K562 (cell line): ENCODE measurements at regions not wholly inside any gene's neighbourhood (a gene's known extent, or its start where the extent isn't known, plus 50 kb on each side); places are given as distances from the start of the nearest gene placed in this dataset.

Experiments used
- ATAC-seq: fragments of 200-7000 bp; cut with Tn5 transposase; 3 replicates; pipeline ENCODE4 v1.9.1; 2020; ENCODE audit warnings: moderate library complexity
- BruUV-seq: library from RNA; stranded (reverse); fragments of 400-500 nt; replicated peaks from 2 replicates; lab custom pipeline; 2021; lab: Mats Ljungman, UMichigan
- CTCF ChIA-PET: fragments of 300-600 bp; formaldehyde crosslinking; extraction: SDS; loops from one replicate; lab custom pipeline; 2021; ENCODE audit warnings: low intra/inter-chr PET ratio; lab: Yijun Ruan, JAX
- POLR2A ChIA-PET: fragments of 300-600, 350-650 bp; sonication (Branson Sonifier 250); formaldehyde crosslinking; extraction: SDS; loops from one replicate; lab custom pipeline; 2021; ENCODE audit warnings: antibody characterized with exemption, inconsistent platforms; lab: Yijun Ruan, JAX
- DNase-seq, 4 experiments: peaks; one replicate each; pipeline versions ENCODE4 v3.0.0 to v3.0.0-alpha.2; 2011 to 2018; ENCODE audit warnings: low spot score in 3 of 4, mixed read lengths in 3 of 4; ENCODE audit errors: extremely low read depth in 1 of 4
- FAIRE-seq: peaks from 2 replicates; lab custom pipeline; 2011; peaks lifted over from hg19 to GRCh38; lab: Jason Lieb, UNC
- H2AFZ ChIP-seq: 2 replicates; pipeline ENCODE4 v1.6.0; 2011; ENCODE audit warnings: low read depth, low read length, control low read depth, inconsistent platforms
- H3K27ac ChIP-seq: fragments of 200-600 bp; 3 replicates; pipeline ENCODE4 v1.8.0; 2011; ENCODE audit warnings: low read depth, mild to moderate bottlenecking, control low read depth, inconsistent platforms, low read length, moderate library complexity, mixed read lengths; ENCODE audit errors: extremely low read depth
- H3K27me3 ChIP-seq, 2 experiments: fragments of 300-600 bp in 1 of 2; 2 replicates in 1 of 2; 3 replicates in 1 of 2; pipeline versions ENCODE4 v1.6.0 to v1.8.0; 2011; ENCODE audit warnings: inconsistent platforms in 2 of 2, low read length in 2 of 2, mild to moderate bottlenecking in 1 of 2, mixed read lengths in 1 of 2, moderate library complexity in 1 of 2; ENCODE audit not compliant: control insufficient read depth in 2 of 2, insufficient read depth in 2 of 2
- H3K36me3 ChIP-seq: fragments of 300-600 bp; 3 replicates; pipeline ENCODE4 v1.8.0; 2011; ENCODE audit warnings: mild to moderate bottlenecking, low read length, inconsistent platforms; ENCODE audit not compliant: control insufficient read depth, insufficient read depth
- H3K4me1 ChIP-seq, 2 experiments: fragments of 200-600 bp in 1 of 2; replicated peaks in 1 of 2; 2 replicates in 1 of 2; 3 replicates in 1 of 2; pipeline versions ENCODE4 v1.5.1 to v1.8.0; 2011; ENCODE audit warnings: inconsistent platforms in 2 of 2, low read length in 2 of 2, mild to moderate bottlenecking in 1 of 2, mixed read lengths in 1 of 2, moderate library complexity in 1 of 2; ENCODE audit not compliant: control insufficient read depth in 2 of 2, insufficient read depth in 2 of 2
- H3K4me2 ChIP-seq: 2 replicates; pipeline ENCODE4 v1.6.1; 2011; ENCODE audit warnings: low read length, control low read depth, inconsistent platforms, mixed read lengths; ENCODE audit not compliant: insufficient read depth
- H3K4me3 ChIP-seq: fragments of 200-600 bp; sonication (generic), shearing (Covaris generic); 2 replicates; pipeline ENCODE4 v1.5.1; 2016; ENCODE audit warnings: control low read depth, inconsistent platforms
- H3K79me2 ChIP-seq: fragments of 200-600 bp; 3 replicates; pipeline ENCODE4 v1.8.0; 2011; ENCODE audit warnings: low read length, inconsistent platforms; ENCODE audit not compliant: control insufficient read depth, insufficient read depth
- H3K9ac ChIP-seq, 2 experiments: 2 replicates each; pipeline versions ENCODE4 v1.6.0 to v1.6.1; 2011; ENCODE audit warnings: low read depth in 2 of 2, low read length in 2 of 2, control low read depth in 1 of 2, inconsistent platforms in 1 of 2, mild to moderate bottlenecking in 1 of 2, mixed read lengths in 1 of 2; ENCODE audit not compliant: insufficient read depth in 1 of 2
- H3K9me1 ChIP-seq: one replicate; pipeline ENCODE4 v1.6.0; 2011; ENCODE audit warnings: inconsistent platforms, mild to moderate bottlenecking, low read length, moderate library complexity; ENCODE audit not compliant: control insufficient read depth, insufficient read depth
- H3K9me3 ChIP-seq: replicated peaks from 2 replicates; pipeline ENCODE4 v1.5.1; 2011; ENCODE audit warnings: low read depth, low read length, inconsistent platforms; ENCODE audit not compliant: control insufficient read depth, insufficient read depth
- H4K20me1 ChIP-seq: replicated peaks from 2 replicates; pipeline ENCODE4 v1.6.1; 2011; ENCODE audit warnings: low read length, inconsistent platforms, mixed read lengths; ENCODE audit not compliant: control insufficient read depth, insufficient read depth
- BCOR ChIP-seq: fragments of 450-650 bp; IDR thresholded peaks from 2 replicates; pipeline ENCODE4 v1.6.1; 2016
- MEF2D ChIP-seq: conservative IDR thresholded peaks from 2 replicates; pipeline ENCODE4 v1.6.1; 2016; ENCODE audit warnings: low read depth, missing genetic modification characterization, missing compliant biosample characterization
- PHB2 ChIP-seq: fragments of 450-650 bp; IDR thresholded peaks from 2 replicates; pipeline ENCODE4 v1.6.1; 2017; ENCODE audit warnings: low read depth
- RNF2 ChIP-seq: sonication (generic); IDR thresholded peaks from 2 replicates; pipeline ENCODE4 v1.6.1; 2016
- U2AF1 ChIP-seq: fragments of 200-400 bp; formaldehyde crosslinking; optimal IDR thresholded peaks from 2 replicates; pipeline ENCODE3; 2017; ENCODE audit warnings: mild to moderate bottlenecking, low read depth, low read length, moderate library complexity
- ZNF785 ChIP-seq: fragments of 250-450 bp; sonication (Bioruptor Pico); IDR thresholded peaks from 2 replicates; pipeline ENCODE4 v1.4.0; 2020; ENCODE audit warnings: mild to moderate bottlenecking
- WGBS: fragments of 100-300 bp; shearing (Covaris generic); methylation state at CpG from one replicate; pipeline ENCODE4 v1.1.6; 2016; ENCODE audit warnings: low coverage, mixed read lengths; ENCODE audit not compliant: insufficient coverage; ENCODE audit errors: missing lambda C conversion rate; 5-methylcytosine and 5-hydroxymethylcytosine counted together
- in situ Hi-C: fragments of 300-500 bp; cut with MboI; formaldehyde crosslinking; loops from 4 replicates; pipeline ENCODE4 v1.15.0; 2018; ENCODE audit warnings: inconsistent platforms, mixed read lengths
- intact Hi-C: fragments of 100-400 bp; cut with micrococcal nuclease; formaldehyde crosslinking; loops from 2 replicates; pipeline ENCODE4 v1.14.2; 2022
- TF ChIP-seq, protein P1 (sequence below), 2 experiments: fragments of 450-650 bp in 1 of 2; sonication (generic) in 1 of 2; formaldehyde crosslinking in 1 of 2; IDR thresholded peaks in 1 of 2; conservative IDR thresholded peaks in 1 of 2; 2 replicates each; pipeline versions ENCODE4 v1.6.1 to v1.8.1; 2016 to 2023; ENCODE audit warnings: mild to moderate bottlenecking in 2 of 2, moderate library complexity in 2 of 2, inconsistent platforms in 1 of 2, missing genetic modification reagents in 1 of 2
- TF ChIP-seq, protein P2 (sequence below): fragments of 250-450 bp; sonication (Bioruptor Pico); IDR thresholded peaks from 2 replicates; pipeline ENCODE4 v1.4.0; 2020; ENCODE audit warnings: mild to moderate bottlenecking, moderate library complexity
- TF ChIP-seq, protein P3 (sequence below): sonication (generic); formaldehyde crosslinking; IDR thresholded peaks from 2 replicates; pipeline ENCODE4 v1.8.1; 2022; ENCODE audit warnings: missing genetic modification reagents
- TF ChIP-seq, protein P4 (sequence below): fragments of 250-450 bp; sonication (Bioruptor Pico); IDR thresholded peaks from 2 replicates; pipeline ENCODE4 v1.5.1; 2021; ENCODE audit warnings: mild to moderate bottlenecking
- TF ChIP-seq, protein P5 (sequence below): fragments of 250-450 bp; sonication (Bioruptor Pico); IDR thresholded peaks from 2 replicates; pipeline ENCODE4 v1.5.0; 2021; ENCODE audit warnings: mild to moderate bottlenecking, moderate library complexity
- TF ChIP-seq, protein P6 (sequence below): fragments of 250-450 bp; sonication (Bioruptor Pico); IDR thresholded peaks from 2 replicates; pipeline ENCODE4 v1.8.0; 2022; ENCODE audit warnings: moderate library complexity, mild to moderate bottlenecking, inconsistent platforms

DNA sequence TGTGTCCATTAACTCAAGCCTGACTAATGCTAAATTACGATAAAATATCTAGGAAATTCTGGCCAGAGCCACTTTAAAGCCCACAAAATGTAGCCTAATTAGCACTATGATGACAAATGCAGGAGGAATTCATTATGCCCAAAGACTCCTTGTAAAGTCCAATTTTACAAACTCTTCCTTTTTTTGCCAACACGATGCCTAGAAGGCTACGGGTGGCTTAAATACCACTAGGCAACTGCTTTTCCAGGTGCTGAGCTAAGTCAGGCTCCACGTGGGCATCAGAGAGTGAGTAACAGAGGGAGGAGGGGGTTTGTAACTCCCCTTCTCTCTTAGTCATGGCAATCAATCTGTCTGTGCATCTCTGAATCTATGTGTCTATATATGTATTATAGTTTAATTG, 172.4 kb upstream of the NTF3 start:
- FAIRE-seq (no peak), ATAC-seq (no peak), DNase-seq (no peak)
- Histone ChIP-seq H3K4me2 (no peak overlapping the region), H4K20me1 (no peaks in the 10 kb centered on the region), H3K9ac (no peak overlapping the region), H2AFZ (no peak overlapping the region), H3K27ac (no peak overlapping the region), H3K27me3 (peaks cover 0 to 5% of the 10 kb centered on the region in 2 experiments; a peak in 3 of 5 replicates), H3K79me2 (no peaks in the 10 kb centered on the region), H3K4me1 (no peaks in the 10 kb centered on the region), H3K4me3 (no peak overlapping the region), H3K9me1 (no peaks in the 10 kb centered on the region), H3K36me3 (no peaks in the 10 kb centered on the region), H3K9me3 (no peaks in the 10 kb centered on the region)
- POLR2A ChIA-PET: no interaction called here
- CTCF ChIA-PET: no interaction called here
- in situ Hi-C loops: no loop called here
- intact Hi-C loops: no loop called here
- no TSS peak for BruUV-seq
- WGBS: 0% methylated on average over 4 of the region's 4 CpGs
- TF ChIP-seq MEF2D (tag): no peak
- TF ChIP-seq, protein P1, sequence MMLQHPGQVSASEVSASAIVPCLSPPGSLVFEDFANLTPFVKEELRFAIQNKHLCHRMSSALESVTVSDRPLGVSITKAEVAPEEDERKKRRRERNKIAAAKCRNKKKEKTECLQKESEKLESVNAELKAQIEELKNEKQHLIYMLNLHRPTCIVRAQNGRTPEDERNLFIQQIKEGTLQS (IDR thresholded peaks at IDR 0.05): no peak
- TF ChIP-seq, protein P1 (CRISPR knock-in tag; conservative IDR thresholded peaks at IDR 0.05): no peak
- TF ChIP-seq, protein P2, sequence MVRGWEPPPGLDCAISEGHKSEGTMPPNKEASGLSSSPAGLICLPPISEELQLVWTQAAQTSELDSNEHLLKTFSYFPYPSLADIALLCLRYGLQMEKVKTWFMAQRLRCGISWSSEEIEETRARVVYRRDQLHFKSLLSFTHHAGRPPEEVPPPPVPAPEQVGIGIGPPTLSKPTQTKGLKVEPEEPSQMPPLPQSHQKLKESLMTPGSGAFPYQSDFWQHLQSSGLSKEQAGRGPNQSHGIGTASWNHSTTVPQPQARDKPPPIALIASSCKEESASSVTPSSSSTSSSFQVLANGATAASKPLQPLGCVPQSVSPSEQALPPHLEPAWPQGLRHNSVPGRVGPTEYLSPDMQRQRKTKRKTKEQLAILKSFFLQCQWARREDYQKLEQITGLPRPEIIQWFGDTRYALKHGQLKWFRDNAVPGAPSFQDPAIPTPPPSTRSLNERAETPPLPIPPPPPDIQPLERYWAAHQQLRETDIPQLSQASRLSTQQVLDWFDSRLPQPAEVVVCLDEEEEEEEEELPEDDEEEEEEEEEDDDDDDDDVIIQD (CRISPR knock-in tag): no peak
- no peak for TF ChIP-seq BCOR
- TF ChIP-seq RNF2: no peak
- no peak for TF ChIP-seq U2AF1
- TF ChIP-seq, protein P3, sequence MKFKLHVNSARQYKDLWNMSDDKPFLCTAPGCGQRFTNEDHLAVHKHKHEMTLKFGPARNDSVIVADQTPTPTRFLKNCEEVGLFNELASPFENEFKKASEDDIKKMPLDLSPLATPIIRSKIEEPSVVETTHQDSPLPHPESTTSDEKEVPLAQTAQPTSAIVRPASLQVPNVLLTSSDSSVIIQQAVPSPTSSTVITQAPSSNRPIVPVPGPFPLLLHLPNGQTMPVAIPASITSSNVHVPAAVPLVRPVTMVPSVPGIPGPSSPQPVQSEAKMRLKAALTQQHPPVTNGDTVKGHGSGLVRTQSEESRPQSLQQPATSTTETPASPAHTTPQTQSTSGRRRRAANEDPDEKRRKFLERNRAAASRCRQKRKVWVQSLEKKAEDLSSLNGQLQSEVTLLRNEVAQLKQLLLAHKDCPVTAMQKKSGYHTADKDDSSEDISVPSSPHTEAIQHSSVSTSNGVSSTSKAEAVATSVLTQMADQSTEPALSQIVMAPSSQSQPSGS (CRISPR knock-in tag): no peak
- TF ChIP-seq, protein P4, sequence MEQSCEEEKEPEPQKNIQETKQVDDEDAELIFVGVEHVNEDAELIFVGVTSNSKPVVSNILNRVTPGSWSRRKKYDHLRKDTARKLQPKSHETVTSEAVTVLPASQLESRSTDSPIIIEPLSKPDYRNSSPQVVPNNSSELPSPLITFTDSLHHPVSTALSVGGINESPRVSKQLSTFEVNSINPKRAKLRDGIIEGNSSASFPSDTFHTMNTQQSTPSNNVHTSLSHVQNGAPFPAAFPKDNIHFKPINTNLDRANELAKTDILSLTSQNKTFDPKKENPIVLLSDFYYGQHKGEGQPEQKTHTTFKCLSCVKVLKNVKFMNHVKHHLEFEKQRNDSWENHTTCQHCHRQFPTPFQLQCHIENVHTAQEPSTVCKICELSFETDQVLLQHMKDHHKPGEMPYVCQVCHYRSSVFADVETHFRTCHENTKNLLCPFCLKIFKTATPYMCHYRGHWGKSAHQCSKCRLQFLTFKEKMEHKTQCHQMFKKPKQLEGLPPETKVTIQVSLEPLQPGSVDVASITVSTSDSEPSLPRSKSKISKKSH: no peak
- TF ChIP-seq ZNF785: no peak
- TF ChIP-seq, protein P5, sequence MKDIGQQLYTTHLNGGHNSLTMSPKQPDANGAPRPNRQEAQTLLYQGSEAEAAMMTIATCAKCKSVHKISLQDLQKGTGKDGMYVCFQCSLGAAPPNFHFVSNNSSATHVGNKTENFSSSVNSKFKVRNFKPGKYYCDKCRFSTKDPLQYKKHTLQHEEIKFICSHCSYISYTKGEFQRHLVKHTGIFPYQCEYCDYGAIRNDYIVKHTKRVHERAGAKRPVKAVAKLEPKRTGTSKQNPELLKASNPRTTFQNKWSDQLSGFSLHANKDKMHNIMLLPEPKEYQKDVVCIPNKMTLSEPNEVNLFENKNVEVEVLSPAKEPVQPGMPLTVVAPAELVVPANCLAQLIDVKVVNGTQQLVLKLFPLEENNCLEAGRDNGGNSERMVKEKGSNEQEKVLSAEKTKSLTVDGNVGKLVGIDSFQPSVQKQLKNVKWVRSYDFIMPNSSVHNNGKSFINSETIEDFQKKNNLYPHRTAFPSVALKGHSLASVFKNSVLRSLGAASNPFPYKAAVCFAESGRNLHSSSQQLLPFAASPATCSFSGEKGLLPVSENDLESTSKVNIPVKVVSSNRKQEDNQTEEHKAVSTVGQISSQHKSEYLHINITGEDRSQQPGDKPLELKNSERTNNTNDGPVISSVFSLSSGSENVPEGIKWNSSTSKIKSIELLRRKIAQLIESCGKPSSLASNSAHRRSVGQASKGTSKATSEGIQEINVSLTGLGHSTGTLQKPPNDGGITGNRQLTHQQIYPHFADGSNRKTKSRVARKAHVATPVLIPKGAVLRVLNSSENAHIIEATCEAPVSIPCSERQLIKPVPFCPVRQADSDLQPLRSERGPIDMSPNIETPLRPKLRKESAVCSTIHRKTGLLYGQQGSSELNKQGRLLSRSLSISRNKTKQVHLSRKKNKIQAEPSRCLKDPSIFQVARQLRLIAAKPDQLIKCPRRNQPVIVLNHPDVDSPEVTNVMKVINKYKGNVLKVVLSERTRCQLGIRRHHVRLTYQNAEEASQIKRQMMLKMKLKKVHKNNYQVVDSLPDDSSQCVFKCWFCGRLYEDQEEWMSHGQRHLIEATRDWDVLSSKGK (CRISPR knock-in tag): no peak
- no peak for TF ChIP-seq PHB2
- TF ChIP-seq, protein P6, sequence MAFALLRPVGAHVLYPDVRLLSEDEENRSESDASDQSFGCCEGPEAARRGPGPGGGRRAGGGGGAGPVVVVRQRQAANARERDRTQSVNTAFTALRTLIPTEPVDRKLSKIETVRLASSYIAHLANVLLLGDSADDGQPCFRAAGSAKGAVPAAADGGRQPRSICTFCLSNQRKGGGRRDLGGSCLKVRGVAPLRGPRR (CRISPR knock-in tag): no peak
- TF ChIP-seq, all 486 proteins: peak for 0
